Posterior vena cava (tissue), 2 donors: ENCODE measurements at regions not wholly inside any gene's neighbourhood (a gene's known extent, or its start where the extent isn't known, plus 50 kb on each side); places are given as distances from the start of the nearest gene placed in this dataset.

ENCODE experiments used
- DNase-seq: peaks from one replicate; pipeline ENCODE4 v3.0.0-alpha.2; 2020; ENCODE audit warnings: low spot score
- intact Hi-C, 2 donors: fragments of 100-400 bp; cut with DNase I; formaldehyde crosslinking; loops; one replicate each; pipeline versions ENCODE4 v1.14.1 to v1.14.2; 2022 to 2023
- donor health status: DM: yes; HTN: yes; CAD: no.
- donor health status: DM: yes; HTN: yes; CAD: no.

DNA sequence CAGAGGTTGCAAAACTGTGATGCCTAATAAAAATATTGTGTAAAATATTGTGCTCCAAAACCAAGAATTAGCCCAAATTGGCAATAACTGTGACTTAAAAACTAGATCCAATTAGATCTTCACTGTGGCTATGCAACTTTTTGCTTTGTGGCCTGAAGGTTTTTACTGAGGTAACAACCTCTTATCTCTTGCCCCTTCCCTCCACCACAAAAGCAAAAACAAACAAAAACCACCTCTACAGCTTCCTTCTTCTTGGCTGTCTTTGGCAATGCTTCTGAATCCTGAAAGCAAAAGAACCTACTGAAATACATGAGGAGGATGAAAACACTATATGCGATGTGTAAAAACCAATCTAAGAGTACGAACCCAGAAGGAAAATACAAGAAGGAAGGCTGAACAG is 226.7 kb upstream of the MBL2 start:
- intact Hi-C loops = no loop called here
- DNase-seq = no peak

DNA sequence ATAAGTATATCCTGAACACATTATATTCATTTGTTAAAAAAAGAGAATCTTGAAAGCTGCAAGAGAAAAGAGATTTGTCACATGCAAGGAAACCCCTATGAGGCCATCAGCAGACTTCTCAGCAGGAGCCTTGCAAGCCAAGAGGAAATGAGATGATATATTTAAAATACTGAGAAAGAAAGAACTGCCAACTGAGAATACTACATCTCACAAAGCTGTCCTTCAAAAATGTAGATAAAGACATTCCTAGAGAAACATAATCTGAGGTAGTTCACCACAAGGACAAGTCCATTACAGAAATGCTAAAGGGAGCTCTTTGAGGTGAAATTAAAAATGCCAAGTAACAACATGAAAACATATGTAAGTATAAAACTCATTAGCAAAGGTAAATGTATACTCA is 224.4 kb upstream of the MBL2 start:
- intact Hi-C loops = no loop called here
- DNase-seq = no peak

DNA sequence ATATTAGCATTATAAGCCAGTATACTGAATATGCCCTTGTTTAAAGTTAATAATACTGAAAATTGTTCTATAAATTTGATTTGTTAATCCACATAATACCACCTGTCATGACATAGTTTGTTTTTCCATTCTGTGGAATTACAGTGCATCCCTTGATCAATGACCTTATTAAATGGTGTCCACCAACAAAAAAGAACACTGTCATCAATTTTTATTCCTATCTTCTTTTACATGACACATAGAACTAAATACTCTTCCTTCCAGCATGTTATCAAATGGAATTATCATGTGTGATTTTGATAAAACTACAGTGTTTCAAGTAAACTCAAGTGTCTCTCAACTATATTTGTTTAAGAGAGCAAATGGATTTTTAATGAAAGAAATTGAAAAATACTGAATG is 221.8 kb upstream of the MBL2 start:
- intact Hi-C loops = no loop called here
- DNase-seq = no peak

DNA sequence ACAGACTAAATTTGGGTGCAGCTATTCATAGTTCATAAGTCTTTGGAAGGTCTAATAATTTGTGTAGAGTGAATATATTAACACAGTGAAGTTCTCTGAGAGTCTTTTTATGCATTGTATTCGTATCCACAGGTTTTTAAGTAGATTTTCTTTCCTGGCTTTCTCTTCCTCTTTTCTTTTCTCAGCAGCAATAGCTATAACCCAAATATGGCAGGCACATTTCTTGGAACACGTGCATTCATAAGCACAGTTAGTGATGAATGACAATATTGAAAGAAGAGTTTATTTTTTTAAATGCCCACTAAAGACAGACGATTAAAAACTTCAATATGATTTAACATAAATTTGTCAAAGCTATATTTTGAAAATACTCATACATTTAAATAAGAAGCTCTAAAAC is 220.5 kb upstream of the MBL2 start:
- no peak for DNase-seq
- intact Hi-C loops = no loop called here

DNA sequence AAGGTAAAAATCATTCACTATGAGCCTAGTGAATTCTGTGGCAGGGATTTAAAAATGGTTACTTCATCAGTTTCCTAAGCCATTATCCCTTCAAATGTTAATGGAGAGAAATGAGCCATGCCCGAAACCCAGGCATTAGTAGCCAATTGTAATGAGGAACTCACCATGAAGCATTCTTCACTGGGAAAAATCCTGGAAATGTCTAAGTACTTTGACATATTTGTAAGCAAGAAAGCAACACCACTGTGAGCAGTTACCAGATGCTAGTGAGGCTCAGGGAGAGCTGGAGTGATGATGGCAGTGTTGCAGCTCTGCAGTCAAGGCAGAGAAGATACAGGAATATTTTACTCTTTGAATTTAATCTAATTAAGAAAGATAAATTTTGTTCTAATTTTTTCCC is 220.0 kb upstream of the MBL2 start:
- no peak for DNase-seq
- intact Hi-C loops = no loop called here

DNA sequence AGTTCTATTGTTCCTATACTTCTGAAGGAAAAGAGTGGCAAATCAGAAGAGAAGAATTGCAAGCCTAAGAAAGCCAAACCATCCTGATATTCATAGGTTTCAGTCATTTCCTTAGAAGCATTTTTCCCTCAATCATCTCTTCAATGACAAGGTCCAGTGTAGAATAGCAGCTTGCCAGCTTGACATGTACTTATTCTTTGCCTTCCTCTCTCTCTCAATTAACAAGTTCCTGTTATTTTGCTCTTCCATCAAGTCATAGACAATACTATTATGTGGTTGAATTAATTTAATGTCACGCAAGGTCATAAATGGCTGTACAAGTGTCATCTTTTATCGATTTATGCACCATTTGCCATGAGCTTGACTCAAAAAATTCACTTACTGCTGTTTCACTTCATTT is 216.3 kb upstream of the MBL2 start:
- intact Hi-C loops = no loop called here
- DNase-seq = no peak

DNA sequence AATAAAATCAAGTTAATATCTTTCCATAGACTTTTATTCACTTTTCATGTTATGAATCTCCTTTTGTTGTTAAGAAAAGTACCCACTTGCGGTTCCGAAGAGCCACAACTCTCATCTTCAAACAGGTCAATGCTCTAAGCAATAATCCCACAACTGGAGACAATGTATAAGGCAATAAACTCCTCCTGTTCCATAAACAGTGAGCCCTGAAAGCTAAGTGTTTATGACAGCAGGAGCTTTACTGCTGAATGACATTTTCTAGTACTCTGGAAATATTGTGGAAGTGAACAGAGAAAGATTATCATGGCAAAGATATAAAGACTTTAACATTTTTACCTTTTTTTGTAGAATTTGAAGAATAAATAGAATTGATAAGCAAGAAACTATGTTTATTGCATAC is 213.5 kb upstream of the MBL2 start:
- no peak for DNase-seq
- intact Hi-C loops = no loop called here

DNA sequence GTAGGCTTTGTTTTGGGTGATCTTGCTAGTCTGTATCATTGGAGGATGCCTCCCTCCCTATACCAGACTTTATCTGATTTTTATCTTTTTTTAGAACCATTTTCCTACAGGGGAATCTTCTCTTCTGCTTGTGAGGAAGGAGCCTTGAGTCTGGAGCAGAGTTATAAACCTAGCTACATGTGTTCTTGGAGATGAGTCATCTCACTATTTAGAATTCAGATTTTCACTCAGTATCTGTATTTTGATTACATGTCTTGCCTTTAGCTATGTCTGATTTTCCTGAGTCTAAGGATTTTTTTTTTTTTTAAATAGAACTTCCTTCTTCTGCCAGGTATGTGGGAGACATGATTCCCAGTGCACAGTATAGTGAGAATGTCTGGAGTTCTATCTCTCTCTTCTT is 211.6 kb upstream of the MBL2 start:
- intact Hi-C loops = no loop called here
- no peak for DNase-seq

DNA sequence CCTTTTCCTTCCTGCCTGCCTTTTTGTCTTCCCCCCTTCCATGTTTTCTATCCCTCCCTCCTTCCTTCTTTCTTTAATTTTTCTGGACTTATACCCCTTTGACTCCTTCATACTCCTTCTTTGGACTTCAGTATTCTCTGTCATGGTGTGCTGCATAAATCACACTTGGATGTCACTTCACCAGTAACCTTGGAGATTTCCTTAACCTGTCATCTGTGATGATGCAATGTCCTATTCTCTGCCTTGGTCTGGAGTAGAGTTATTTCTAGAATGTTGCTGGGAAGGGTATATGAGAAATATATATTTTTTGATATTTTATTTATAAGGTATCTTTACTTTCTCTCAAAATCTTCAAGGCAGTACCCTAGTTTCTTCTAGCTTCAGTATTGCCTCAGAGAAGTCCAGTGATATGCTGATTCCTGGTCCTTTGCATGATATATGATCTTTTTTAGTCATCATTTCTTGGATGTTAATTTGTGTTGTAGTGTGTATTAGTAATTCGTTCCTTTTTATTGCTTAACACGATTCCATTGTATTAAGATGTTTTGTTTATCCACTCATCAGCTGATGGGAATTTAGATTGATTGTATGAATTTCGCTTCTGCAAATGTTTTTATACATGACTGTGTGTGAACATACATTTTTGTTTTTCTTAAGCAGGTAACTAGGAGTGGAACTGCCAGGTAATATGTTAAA is 206.9 kb upstream of the MBL2 start:
- intact Hi-C loops = no loop called here

DNA sequence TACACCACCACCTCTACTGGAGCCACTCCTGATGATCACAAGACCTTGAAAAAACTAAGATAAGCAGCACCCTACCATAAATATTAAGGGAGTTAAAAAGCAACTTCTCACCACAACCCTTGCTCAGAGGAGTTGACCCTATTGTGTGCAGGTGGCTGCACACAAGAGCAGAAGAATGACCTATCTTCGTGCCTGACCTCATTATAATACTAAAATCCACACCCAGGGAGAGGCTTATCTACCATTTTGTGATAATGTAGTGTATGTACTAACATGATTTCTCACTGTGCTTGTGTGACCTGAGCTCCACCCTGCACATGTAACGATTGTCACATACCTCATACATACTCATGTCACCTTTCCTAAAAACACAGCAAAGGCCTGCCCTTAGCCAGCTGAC is 205.0 kb upstream of the MBL2 start:
- intact Hi-C loops = no loop called here
- DNase-seq = no peak

More for the DNA sequence above, 206.9 kb upstream of the MBL2 start:
- no peak for DNase-seq

DNA sequence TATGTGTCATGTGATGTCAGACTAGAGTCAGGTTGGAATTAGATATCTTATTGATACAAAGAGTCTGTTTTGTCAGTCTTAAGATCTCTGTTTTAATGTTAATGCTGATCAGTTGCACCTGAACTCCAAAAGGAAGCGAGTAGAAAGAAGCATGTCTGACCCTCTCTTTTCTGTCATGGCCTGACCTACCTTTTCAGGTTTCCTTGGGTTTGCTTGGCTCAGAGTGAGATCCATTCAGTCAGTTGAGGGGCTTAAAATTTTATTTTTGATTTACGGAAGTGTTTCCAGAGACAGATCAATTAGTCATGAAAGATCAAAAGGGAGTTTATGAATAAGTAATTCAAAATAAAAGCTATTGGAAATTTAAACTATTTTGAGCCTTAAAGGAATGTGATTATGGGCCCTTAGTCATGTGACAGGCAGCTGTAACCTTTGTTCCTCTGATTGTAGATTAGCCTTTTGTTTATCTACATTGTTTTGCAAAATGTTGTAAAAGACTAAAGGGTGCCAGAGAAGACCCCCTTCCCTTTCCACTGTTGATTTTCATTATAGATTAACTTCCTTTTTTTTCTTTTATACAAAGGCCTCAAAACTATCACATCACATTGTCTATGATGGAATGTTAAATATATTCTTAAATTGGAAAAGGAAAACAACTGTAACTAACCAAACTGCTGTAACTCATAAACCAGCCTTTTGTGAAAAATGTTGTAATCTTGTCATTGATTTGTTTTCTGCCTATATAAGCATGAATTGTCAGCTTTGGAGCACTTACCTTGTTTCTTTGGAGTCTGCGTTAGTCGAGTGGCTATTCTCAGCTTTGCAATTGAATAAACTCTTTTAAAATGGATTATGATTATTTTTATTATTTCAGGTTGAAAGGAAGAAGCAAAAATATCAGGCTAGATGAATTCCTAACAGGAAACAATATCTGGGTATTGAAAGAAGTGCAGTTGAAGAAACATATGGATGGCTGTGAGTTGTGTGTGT is 195.5 kb upstream of the MBL2 start:
- intact Hi-C loops = no loop called here
- DNase-seq = no peak

DNA sequence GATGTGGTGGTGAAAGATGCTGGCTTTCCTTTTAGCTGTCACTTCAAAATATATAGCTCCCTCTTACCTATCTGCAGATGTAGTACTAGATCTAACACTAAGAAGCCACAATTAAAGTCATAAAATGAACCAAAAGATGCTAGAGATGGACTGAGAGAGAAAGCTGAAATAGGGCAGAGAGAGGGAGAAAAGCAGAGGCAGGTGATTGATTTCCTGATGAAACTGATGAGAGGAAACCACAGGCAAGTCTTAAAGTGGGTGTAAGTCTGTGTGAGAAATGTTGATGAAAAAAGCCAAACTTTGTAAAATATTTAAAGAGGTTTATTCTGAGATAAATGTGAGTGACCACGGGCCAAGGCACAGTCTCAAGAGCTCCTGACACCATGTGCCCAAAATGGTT is 194.3 kb upstream of the MBL2 start:
- DNase-seq = no peak
- intact Hi-C loops = no loop called here

DNA sequence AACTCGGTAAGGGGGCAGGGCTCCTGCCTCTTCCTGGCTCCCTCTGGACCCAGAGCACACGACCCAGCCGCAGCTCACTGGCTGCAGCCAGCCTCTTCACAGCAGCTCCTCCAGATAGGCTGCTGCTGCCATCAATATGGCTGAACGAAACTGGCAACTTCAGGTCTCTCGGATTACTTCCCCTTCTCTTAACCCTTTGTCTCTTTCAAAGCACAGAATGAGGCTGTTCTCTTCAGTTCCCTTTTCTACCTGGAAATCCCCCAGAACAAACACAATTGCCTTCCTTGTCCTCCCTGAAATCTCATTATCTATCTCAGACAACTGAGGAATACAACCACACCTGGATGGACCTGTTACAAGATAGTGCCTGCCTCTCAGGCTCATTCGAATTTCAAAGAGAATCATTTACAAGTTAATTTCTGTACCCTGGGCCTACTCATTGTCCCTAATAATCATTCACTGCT is 193.4 kb upstream of the MBL2 start:
- intact Hi-C loops = no loop called here
- no peak for DNase-seq

DNA sequence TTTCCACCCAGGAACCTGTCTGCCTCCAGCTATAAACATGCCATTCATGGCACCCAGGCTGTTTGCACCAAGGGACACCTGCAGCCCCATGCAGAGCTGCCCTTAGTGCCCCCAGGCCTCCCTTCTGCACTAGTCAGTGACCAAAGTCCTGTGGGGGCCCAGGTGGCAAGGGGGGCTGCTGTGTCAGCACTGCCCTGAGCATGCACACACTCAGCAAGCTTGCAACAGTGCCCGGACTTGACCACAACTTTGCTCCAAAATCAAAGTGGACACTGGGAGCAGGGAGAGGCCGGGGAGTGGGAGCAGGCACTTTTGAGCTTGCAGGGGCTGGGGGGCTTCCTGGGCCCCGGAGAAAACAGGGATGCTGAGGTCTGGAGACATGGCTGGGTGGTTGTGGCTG is 192.9 kb upstream of the MBL2 start:
- DNase-seq = no peak
- intact Hi-C loops = no loop called here

DNA sequence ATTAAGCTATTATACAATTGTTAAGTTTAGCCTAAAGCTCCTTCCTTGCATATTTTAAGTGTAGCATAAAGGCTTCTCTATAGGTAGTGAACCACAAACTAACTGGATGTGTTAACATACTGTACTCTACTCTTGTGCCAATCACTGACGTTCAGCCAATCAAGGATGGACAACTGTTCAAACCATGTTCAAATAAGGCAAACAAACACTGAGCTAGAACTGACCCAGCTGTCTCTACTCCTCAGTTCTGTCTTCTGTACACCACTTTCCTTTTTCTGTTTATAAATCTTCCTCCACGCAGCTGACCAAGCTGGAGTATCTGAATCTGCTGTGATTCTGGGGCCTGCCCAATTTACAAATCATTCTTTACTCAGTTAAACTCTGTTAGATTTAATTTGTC is 188.7 kb upstream of the MBL2 start:
- intact Hi-C loops = no loop called here

DNA sequence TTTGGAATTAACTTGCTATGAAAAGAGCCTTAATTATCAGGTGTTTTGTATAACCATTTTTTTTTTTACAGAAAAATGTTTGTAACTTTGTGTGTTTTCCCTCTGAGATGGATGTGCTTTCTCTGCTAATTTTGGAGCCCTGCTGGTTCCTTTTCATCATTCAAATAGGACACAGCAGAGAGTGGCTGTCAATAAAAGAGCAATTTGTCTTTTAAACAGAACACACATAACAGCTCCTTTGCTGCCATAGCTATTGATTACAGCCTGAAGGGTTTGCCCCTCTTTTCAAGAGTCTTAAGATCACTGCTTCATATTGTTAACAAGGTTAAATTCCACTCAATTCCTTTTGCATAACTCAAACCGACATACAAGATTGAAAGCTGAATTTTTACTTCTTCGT is 187.2 kb upstream of the MBL2 start:
- intact Hi-C loops = no loop called here
- no peak for DNase-seq

More for the DNA sequence above, 188.7 kb upstream of the MBL2 start:
- no peak for DNase-seq

DNA sequence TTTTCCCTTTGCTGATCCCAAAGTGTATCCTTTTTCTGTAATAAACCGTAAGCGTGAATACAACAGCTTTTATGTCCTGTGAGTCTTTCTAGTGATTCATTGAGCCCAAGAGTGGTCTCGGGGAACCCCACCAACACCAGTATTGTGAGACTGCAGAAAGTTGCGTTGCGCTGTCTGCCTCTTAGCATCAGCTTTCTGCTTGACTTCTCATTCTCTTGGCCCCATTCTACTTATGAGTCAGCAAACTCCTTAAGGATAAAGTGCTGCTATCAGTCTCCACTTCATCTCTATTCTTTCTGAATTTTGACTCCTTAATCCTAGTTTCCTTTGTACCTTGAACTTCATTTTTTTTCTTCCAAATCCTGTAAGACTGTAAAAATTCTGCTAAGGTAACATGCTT is 184.3 kb upstream of the MBL2 start:
- peak; percentile 31 for DNase-seq
- intact Hi-C loops = no loop called here

DNA sequence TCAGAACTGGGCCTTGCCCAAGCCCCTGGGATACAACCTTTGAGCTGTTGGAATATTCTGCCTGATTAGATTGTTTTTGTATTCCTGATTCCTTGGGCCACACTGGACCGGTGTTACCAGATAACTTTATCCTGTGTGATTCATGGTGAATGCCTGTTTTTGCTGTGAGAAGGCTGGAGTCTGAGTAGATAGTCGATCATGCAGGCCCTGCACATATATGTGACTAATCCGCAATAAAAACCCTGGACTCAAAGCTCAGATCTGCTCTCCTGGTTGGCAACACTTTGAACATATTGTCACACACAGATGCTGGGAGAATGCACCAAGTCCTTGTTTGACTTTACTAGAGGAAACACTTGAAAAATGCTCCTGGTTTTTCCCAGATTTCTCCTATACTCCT is 183.9 kb upstream of the MBL2 start:
- DNase-seq = no peak
- intact Hi-C loops = no loop called here

DNA sequence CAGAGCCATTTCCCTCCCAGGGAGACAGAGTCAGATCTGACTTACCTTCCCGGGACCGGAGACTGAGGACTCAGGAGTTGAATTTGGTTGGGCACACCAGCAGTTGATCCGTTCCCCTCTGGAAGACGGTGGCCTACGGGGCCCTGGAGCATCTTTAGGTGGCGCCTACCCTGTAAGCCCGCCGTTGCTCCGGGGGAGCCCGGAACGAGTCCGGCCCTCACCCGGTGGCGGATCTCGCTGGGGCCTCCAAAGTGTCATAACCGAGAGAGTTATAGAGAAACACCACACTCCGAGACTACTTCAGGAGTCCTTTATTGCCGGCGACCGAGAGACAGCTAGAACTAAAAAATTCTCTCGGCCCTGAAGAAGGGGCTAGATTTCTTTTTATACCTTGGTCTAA is 182.8 kb upstream of the MBL2 start:
- intact Hi-C loops = no loop called here
- DNase-seq = peak; percentile 45

DNA sequence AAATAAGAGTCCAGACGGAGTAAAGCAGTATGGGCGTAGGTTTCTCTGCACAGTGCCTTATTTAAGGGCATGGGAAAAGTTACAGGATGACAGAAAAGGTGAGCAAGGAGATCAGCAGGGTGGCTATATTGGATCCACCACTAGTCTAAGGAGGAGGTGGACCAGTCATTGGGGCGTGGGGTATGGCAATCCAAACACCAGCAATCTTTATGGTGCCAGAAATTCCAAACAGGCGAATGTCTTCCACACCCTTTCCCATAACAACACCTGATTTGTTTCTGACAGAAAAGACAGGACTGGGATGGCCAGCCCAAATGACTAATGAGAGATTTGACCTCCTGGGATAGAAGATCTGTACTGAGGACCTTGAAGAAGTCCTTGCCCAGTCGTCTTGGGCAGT is 181.8 kb upstream of the MBL2 start:
- DNase-seq = no peak
- intact Hi-C loops = no loop called here
